ENCODE measurements at regions not wholly inside any gene's neighbourhood (a gene's known extent, or its start where the extent isn't known, plus 50 kb on each side); places are given as distances from the start of the nearest gene placed in this dataset.

- H3K79me2 ChIP-seq (ENCODE audit: control insufficient read depth, insufficient read depth, low read length) = no peaks in the 10 kb centered on the region
- H3K4me2 ChIP-seq (ENCODE audit: extremely low read depth, insufficient read depth, low read length) = no peak overlapping the region
- no peaks in the 10 kb centered on the region for H3K4me1 ChIP-seq (ENCODE audit: control insufficient read depth, extremely low read depth, insufficient read depth, low read length)
- no peaks in the 10 kb centered on the region for H4K20me1 ChIP-seq (ENCODE audit: control insufficient read depth, extremely low read depth, insufficient read depth, low read length)
- no peak overlapping the region for H2AFZ ChIP-seq (ENCODE audit: low read length)
- DNase-seq (ENCODE audit: low read depth in 2 of 2) = no peak
- no peaks in the 10 kb centered on the region for H3K27me3 ChIP-seq (ENCODE audit: control insufficient read depth, insufficient read depth, low read length)
- H3K36me3 ChIP-seq (ENCODE audit: control insufficient read depth, insufficient read depth, low read length) = no peaks in the 10 kb centered on the region
- H3K4me3 ChIP-seq (replicated peaks in 1 of 4; ENCODE audit: control extremely low read depth in 1 of 4, insufficient read depth in 1 of 4, low read depth in 3 of 4, low read length in 4 of 4) = no peak overlapping the region
- H3K27ac ChIP-seq (ENCODE audit: insufficient read depth, low read length) = no peak overlapping the region
- no peaks in the 10 kb centered on the region for H3K9me3 ChIP-seq (ENCODE audit: control insufficient read depth, insufficient read depth, low read depth, low read length)
- TF ChIP-seq EZH2 (IDR thresholded peaks at IDR 0.05; ENCODE audit: low read length, missing control alignments) (no peak), CTCF (conservative IDR thresholded peaks at IDR 0.05 in 1 of 2, IDR thresholded peaks at IDR 0.05 in 1 of 2; ENCODE audit: low read depth in 1 of 2, low read length in 2 of 2) (no peak)
- H3K9ac ChIP-seq (ENCODE audit: insufficient read depth, low read length) = no peak overlapping the region
Observed at GRCh38 chr14:36442824-36443241, 77.2 kb downstream of the NKX2-1 start.

GRCh38 chr14:36441283-36441682 is 78.7 kb downstream of the NKX2-1 start:
- Histone ChIP-seq H4K20me1 (ENCODE audit: control insufficient read depth, extremely low read depth, insufficient read depth, low read length) (no peaks in the 10 kb centered on the region), H3K27me3 (ENCODE audit: control insufficient read depth, insufficient read depth, low read length) (no peaks in the 10 kb centered on the region), H3K4me2 (ENCODE audit: extremely low read depth, insufficient read depth, low read length) (no peak overlapping the region), H3K79me2 (ENCODE audit: control insufficient read depth, insufficient read depth, low read length) (no peaks in the 10 kb centered on the region), H3K4me3 (replicated peaks in 1 of 4; ENCODE audit: control extremely low read depth in 1 of 4, insufficient read depth in 1 of 4, low read depth in 3 of 4, low read length in 4 of 4) (no peak overlapping the region), H3K27ac (ENCODE audit: insufficient read depth, low read length) (no peak overlapping the region), H3K9me3 (ENCODE audit: control insufficient read depth, insufficient read depth, low read depth, low read length) (no peaks in the 10 kb centered on the region), H3K36me3 (ENCODE audit: control insufficient read depth, insufficient read depth, low read length) (no peaks in the 10 kb centered on the region), H3K9ac (ENCODE audit: insufficient read depth, low read length) (no peak overlapping the region), H2AFZ (ENCODE audit: low read length) (no peak overlapping the region), H3K4me1 (ENCODE audit: control insufficient read depth, extremely low read depth, insufficient read depth, low read length) (no peaks in the 10 kb centered on the region)
- TF ChIP-seq CTCF (conservative IDR thresholded peaks at IDR 0.05 in 1 of 2, IDR thresholded peaks at IDR 0.05 in 1 of 2; ENCODE audit: low read depth in 1 of 2, low read length in 2 of 2) (no peak), EZH2 (IDR thresholded peaks at IDR 0.05; ENCODE audit: low read length, missing control alignments) (no peak)
- no peak for DNase-seq (ENCODE audit: low read depth in 2 of 2)

- H3K79me2 ChIP-seq (ENCODE audit: control insufficient read depth, insufficient read depth, low read length) = no peaks in the 10 kb centered on the region
- H3K9me3 ChIP-seq (ENCODE audit: control insufficient read depth, insufficient read depth, low read depth, low read length) = no peaks in the 10 kb centered on the region
- H3K27me3 ChIP-seq (ENCODE audit: control insufficient read depth, insufficient read depth, low read length) = no peaks in the 10 kb centered on the region
- H3K4me2 ChIP-seq (ENCODE audit: extremely low read depth, insufficient read depth, low read length) = no peak overlapping the region
- no peak for DNase-seq (ENCODE audit: low read depth in 2 of 2)
- no peaks in the 10 kb centered on the region for H3K4me1 ChIP-seq (ENCODE audit: control insufficient read depth, extremely low read depth, insufficient read depth, low read length)
- TF ChIP-seq EZH2 (IDR thresholded peaks at IDR 0.05; ENCODE audit: low read length, missing control alignments) (no peak), CTCF (conservative IDR thresholded peaks at IDR 0.05 in 1 of 2, IDR thresholded peaks at IDR 0.05 in 1 of 2; ENCODE audit: low read depth in 1 of 2, low read length in 2 of 2) (no peak)
- H3K4me3 ChIP-seq (replicated peaks in 1 of 4; ENCODE audit: control extremely low read depth in 1 of 4, insufficient read depth in 1 of 4, low read depth in 3 of 4, low read length in 4 of 4) = no peak overlapping the region
- H3K27ac ChIP-seq (ENCODE audit: insufficient read depth, low read length) = no peak overlapping the region
- H3K9ac ChIP-seq (ENCODE audit: insufficient read depth, low read length) = no peak overlapping the region
- H2AFZ ChIP-seq (ENCODE audit: low read length) = no peak overlapping the region
- H4K20me1 ChIP-seq (ENCODE audit: control insufficient read depth, extremely low read depth, insufficient read depth, low read length) = no peaks in the 10 kb centered on the region
- no peaks in the 10 kb centered on the region for H3K36me3 ChIP-seq (ENCODE audit: control insufficient read depth, insufficient read depth, low read length)
Observed at GRCh38 chr14:36439766-36440165, 80.3 kb downstream of the NKX2-1 start.
